ENCODE measurements at regions not wholly inside any gene's neighbourhood (a gene's known extent, or its start where the extent isn't known, plus 50 kb on each side); places are given as distances from the start of the nearest gene placed in this dataset.

DNA sequence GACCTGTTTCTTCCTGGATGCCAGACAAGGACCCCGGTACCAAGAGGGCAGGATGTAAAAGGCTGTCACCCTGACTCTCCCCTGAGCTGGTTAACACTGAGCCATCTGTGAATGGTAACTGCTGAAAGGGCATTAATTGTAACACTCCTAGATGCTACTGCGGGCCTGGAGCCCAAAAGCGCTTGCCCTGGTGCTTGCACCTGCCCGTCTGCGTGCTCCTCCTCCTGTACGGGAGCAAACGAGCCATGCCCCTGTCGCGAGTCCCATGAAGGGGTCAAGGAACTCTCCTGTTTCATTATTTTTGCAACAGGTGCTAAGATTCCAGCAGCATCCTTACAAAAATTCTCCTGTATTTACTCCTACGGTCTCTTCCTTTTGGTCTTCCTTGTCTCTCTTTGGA, 140.0 kb upstream of the LAMA2 start:
- H3K9ac ChIP-seq (ENCODE audit: low read length): no peak overlapping the region
- no peaks in the 10 kb centered on the region for H3K79me2 ChIP-seq (ENCODE audit: insufficient read depth, low read length)
- H3K36me3 ChIP-seq (ENCODE audit: insufficient read depth, low read length): no peaks in the 10 kb centered on the region
- DNase-seq (ENCODE audit: low read depth) (no peak), FAIRE-seq (no peak)
- H3K4me1 ChIP-seq (ENCODE audit: insufficient read depth, low read length): no peaks in the 10 kb centered on the region
- H3K4me3 ChIP-seq (ENCODE audit: insufficient read depth, low read depth, low read length): no peak overlapping the region
- no peak overlapping the region for H2AFZ ChIP-seq (ENCODE audit: low read depth, low read length)
- Mint-ChIP-seq H3K4me3 (ENCODE audit: unreplicated experiment) (no peak overlapping the region), H3K27me3 (ENCODE audit: low read depth, unreplicated experiment) (no peaks in the 10 kb centered on the region), H3K36me3 (ENCODE audit: low read depth, unreplicated experiment) (no peaks in the 10 kb centered on the region), H3K27ac (ENCODE audit: unreplicated experiment) (no peak overlapping the region), H3K4me1 (ENCODE audit: low read depth, unreplicated experiment) (no peaks in the 10 kb centered on the region), H3K9me3 (ENCODE audit: unreplicated experiment) (no peaks in the 10 kb centered on the region)
- H3K27ac ChIP-seq (ENCODE audit: low read depth, low read length): no peak overlapping the region
- H3K27me3 ChIP-seq (ENCODE audit: insufficient read depth, low read length): no peaks in the 10 kb centered on the region
- TF ChIP-seq EZH2 (IDR thresholded peaks at IDR 0.05; ENCODE audit: insufficient read depth, low read length): no peak
- TF ChIP-seq CTCF (IDR thresholded peaks at IDR 0.05; ENCODE audit: insufficient read depth, low read depth, low read length): no peak
- no peak overlapping the region for H3K4me2 ChIP-seq (ENCODE audit: low read length)
- no peaks in the 10 kb centered on the region for H4K20me1 ChIP-seq (ENCODE audit: insufficient read depth, low read length)
- H3K9me3 ChIP-seq (ENCODE audit: insufficient read depth, low read depth, low read length): no peaks in the 10 kb centered on the region

DNA sequence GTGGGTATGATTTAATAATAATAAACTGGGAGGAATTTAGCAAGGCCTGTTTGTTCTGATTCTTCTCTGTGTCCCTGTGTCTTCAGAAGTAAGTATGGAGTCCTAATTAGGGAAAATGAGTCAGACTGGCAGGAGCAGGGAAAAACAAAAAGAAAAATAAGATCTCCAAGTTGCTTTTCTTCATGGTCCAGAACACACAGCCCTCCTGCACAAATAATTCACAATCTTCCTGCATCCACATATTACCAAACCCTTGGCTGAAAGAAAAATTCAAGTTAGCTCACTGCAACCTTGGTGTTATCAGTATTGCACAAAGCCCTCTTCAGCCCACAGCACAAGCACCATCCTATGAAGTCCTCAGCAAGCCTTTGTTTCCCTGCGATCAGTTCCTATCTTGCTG, 142.0 kb upstream of the LAMA2 start:
- H3K27me3 ChIP-seq (ENCODE audit: insufficient read depth, low read length): no peaks in the 10 kb centered on the region
- H3K9me3 ChIP-seq (ENCODE audit: insufficient read depth, low read depth, low read length): no peaks in the 10 kb centered on the region
- DNase-seq (ENCODE audit: low read depth) (no peak), FAIRE-seq (no peak)
- TF ChIP-seq CTCF (IDR thresholded peaks at IDR 0.05; ENCODE audit: insufficient read depth, low read depth, low read length): no peak
- TF ChIP-seq EZH2 (IDR thresholded peaks at IDR 0.05; ENCODE audit: insufficient read depth, low read length): no peak
- no peak overlapping the region for H3K9ac ChIP-seq (ENCODE audit: low read length)
- Mint-ChIP-seq H3K4me3 (ENCODE audit: unreplicated experiment) (no peak overlapping the region), H3K27me3 (ENCODE audit: low read depth, unreplicated experiment) (no peaks in the 10 kb centered on the region), H3K4me1 (ENCODE audit: low read depth, unreplicated experiment) (no peaks in the 10 kb centered on the region), H3K27ac (ENCODE audit: unreplicated experiment) (no peak overlapping the region), H3K36me3 (ENCODE audit: low read depth, unreplicated experiment) (no peaks in the 10 kb centered on the region), H3K9me3 (ENCODE audit: unreplicated experiment) (no peaks in the 10 kb centered on the region)
- no peaks in the 10 kb centered on the region for H4K20me1 ChIP-seq (ENCODE audit: insufficient read depth, low read length)
- no peaks in the 10 kb centered on the region for H3K79me2 ChIP-seq (ENCODE audit: insufficient read depth, low read length)
- no peak overlapping the region for H3K27ac ChIP-seq (ENCODE audit: low read depth, low read length)
- no peaks in the 10 kb centered on the region for H3K36me3 ChIP-seq (ENCODE audit: insufficient read depth, low read length)
- H2AFZ ChIP-seq (ENCODE audit: low read depth, low read length): no peak overlapping the region
- H3K4me3 ChIP-seq (ENCODE audit: insufficient read depth, low read depth, low read length): no peak overlapping the region
- no peak overlapping the region for H3K4me2 ChIP-seq (ENCODE audit: low read length)
- no peaks in the 10 kb centered on the region for H3K4me1 ChIP-seq (ENCODE audit: insufficient read depth, low read length)

DNA sequence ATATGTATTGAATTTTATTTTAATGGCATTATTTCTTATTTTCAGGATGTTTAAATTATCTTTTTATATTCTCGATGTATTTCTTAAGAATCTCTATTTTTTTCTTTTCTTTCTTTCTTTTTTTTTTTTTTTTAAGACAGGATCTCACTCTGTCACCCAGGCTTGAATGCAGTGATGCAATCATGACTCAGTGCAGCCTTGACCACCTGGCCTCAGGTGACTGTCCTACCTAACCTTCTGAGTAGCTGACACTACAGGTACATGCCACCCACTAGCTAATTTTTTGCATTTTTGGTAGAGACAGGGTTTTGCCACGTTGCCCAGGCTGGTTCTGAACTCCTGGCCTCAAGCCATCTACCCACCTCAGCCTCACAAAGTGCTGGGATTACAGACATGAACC, 143.8 kb upstream of the LAMA2 start:
- TF ChIP-seq EZH2 (IDR thresholded peaks at IDR 0.05; ENCODE audit: insufficient read depth, low read length) (no peak), CTCF (IDR thresholded peaks at IDR 0.05; ENCODE audit: insufficient read depth, low read depth, low read length) (no peak)
- Mint-ChIP-seq H3K4me1 (ENCODE audit: low read depth, unreplicated experiment) (no peaks in the 10 kb centered on the region), H3K4me3 (ENCODE audit: unreplicated experiment) (no peak overlapping the region)

More for the DNA sequence above, 143.8 kb upstream of the LAMA2 start:
- no peaks in the 10 kb centered on the region for H3K27me3 Mint-ChIP-seq (ENCODE audit: low read depth, unreplicated experiment)
- no peaks in the 10 kb centered on the region for H3K9me3 Mint-ChIP-seq (ENCODE audit: unreplicated experiment)
- no peak overlapping the region for H3K4me2 ChIP-seq (ENCODE audit: low read length)
- H4K20me1 ChIP-seq (ENCODE audit: insufficient read depth, low read length): no peaks in the 10 kb centered on the region
- DNase-seq (ENCODE audit: low read depth): no peak
- H3K4me1 ChIP-seq (ENCODE audit: insufficient read depth, low read length): no peaks in the 10 kb centered on the region
- no peaks in the 10 kb centered on the region for H3K79me2 ChIP-seq (ENCODE audit: insufficient read depth, low read length)
- H3K27ac ChIP-seq (ENCODE audit: low read depth, low read length): no peak overlapping the region
- no peaks in the 10 kb centered on the region for H3K36me3 Mint-ChIP-seq (ENCODE audit: low read depth, unreplicated experiment)
- no peak overlapping the region for H3K9ac ChIP-seq (ENCODE audit: low read length)
- H3K36me3 ChIP-seq (ENCODE audit: insufficient read depth, low read length): no peaks in the 10 kb centered on the region
- H3K27me3 ChIP-seq (ENCODE audit: insufficient read depth, low read length): no peaks in the 10 kb centered on the region
- H3K4me3 ChIP-seq (ENCODE audit: insufficient read depth, low read depth, low read length): no peak overlapping the region
- FAIRE-seq: no peak
- no peak overlapping the region for H2AFZ ChIP-seq (ENCODE audit: low read depth, low read length)
- H3K27ac Mint-ChIP-seq (ENCODE audit: unreplicated experiment): no peak overlapping the region
- H3K9me3 ChIP-seq (ENCODE audit: insufficient read depth, low read depth, low read length): no peaks in the 10 kb centered on the region
